GM18868 (cell line): ENCODE measurements at regions not wholly inside any gene's neighbourhood (a gene's known extent, or its start where the extent isn't known, plus 50 kb on each side); places are given as distances from the start of the nearest gene placed in this dataset.

Source experiments
- ATAC-seq: cut with Tn5 transposase; IDR thresholded peaks from one replicate; pipeline ENCODE4 v1.9.1; 2021; ENCODE audit warnings: mild to moderate bottlenecking, moderate library complexity; ENCODE audit not compliant: unreplicated experiment

GRCh38 chr6:142679907-142680700 is 264.9 kb downstream of the HIVEP2 start:
- ATAC-seq: no peak

- ATAC-seq: no peak
These were observed 263.9 kb downstream of the HIVEP2 start for GRCh38 chr6:142681099-142681498.

- no peak for ATAC-seq
These were observed 262.0 kb downstream of the HIVEP2 start for GRCh38 chr6:142682985-142683384.

DNA sequence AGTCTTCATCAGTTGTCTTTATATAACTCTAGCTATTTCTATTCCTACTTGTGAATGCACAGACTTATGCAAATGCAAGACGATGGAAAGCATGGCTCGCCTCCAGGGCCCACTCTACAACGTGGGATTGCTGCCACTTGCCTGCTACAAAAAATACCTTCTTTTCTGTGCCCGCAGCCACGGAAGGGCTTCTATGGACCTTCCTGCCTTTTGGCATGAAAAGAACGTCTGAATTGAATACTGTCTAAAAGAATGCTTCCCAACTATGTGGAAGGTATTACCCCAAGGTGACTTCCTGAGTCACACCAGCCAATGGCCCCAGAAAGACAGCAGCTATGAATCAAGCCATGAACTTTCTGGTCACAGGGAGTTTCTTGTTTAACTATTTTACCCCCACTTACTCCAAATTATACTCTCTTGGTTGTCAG is 261.2 kb downstream of the HIVEP2 start:
- ATAC-seq: no peak

DNA sequence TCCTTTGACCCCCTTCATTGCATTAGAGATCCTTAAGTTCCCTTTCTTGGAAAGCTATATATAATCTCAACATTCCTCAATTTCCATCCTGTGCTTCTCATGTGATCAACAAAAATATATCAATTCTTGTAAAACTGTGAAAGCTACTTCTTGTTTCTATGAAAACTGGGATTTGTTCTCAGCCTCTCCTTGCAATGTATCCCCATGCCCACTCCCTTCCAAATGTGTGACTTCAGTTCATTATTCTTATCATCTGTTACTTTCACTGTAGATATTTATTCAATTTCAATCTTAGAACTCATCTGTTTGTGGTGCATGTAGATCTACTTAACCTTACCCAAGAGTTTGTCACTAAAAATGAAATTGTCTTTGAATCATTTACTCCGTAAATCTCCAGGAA is 260.6 kb downstream of the HIVEP2 start:
- no peak for ATAC-seq

GRCh38 chr6:142685852-142686506 is 259.0 kb downstream of the HIVEP2 start:
- ATAC-seq: no peak

DNA sequence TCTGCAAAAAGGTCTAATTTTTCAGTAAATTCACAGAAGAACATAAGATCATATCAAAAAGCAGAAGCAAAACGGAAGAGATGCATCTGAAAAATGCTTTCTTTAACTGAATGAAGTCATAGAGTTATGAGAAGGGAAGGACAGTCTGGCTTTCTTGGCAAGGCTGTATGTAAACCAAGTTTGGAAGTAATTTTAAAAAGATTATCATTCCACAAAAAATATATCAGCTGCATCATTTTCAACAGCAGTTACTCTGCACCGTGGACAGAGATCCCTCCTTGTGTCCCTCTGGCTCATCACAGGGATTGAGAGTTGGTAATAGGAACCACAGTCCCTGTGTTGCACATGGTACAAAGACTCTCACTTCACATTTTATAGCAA is 258.5 kb downstream of the HIVEP2 start:
- no peak for ATAC-seq

GRCh38 chr6:142692942-142693341 is 252.0 kb downstream of the HIVEP2 start:
- ATAC-seq: peak; percentile 84

GRCh38 chr6:142693441-142693840 is 251.5 kb downstream of the HIVEP2 start:
- ATAC-seq: no peak

GRCh38 chr6:142694054-142694453 is 250.9 kb downstream of the HIVEP2 start:
- no peak for ATAC-seq

DNA sequence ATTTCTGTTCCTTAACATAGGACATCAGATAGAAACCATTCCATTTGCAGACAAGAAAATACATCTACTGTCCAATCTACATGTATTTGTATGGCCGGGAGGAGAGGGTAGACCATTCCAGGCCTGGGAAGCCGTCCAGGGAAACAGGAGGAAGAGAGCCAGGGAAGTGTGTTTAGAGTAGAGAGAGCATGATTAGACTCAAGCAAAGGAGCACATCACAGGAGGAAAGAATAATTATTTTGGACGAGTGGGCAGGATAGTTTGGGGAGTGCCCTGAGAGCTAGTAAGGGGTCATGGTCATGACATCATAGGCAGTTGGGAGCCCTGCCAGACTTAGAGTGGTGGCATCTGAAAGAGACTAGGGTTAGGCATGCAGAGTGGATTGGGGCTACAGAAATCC is 250.0 kb downstream of the HIVEP2 start:
- no peak for ATAC-seq

DNA sequence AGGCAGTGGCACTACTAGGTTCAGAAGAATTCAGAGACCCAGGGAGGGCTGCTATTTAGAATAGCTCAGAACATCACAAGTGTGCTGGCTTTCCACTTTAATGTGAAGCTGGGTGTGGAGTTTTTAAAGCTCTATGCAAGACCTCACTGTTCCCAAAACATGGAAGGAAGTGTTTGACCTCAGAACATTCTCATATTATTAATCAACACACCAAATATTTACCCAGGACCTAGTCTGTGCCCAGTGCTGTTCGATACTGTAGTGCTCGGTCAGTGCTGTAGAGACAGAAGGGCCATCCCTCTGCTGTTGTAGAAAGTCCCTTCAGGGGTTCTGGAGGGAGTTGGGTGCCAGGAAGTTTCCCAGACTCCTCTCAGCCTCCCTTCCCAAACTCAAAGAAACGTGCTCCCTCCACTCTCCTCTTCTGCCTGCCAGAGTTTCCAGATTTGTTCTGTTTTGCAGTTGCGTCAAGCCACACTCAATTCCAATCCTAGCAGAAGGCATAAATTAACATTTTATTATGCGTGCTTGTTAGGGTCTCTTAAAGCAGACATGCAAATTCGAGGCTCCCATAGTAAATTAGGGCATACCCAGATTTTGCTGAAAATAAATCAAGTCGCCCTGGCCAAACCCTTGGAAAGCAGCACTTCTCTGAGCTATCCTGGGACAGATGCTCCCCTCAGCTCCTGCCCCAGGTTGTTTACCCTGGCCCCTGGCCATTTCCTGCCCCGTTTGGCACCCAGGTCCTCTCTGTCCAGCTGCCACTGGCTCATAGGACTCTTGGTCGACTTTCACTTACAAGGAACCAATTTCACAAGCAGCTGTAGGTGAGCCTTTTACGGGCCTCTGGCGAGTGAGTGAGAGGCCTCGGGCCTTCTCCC is 248.6 kb downstream of the HIVEP2 start:
- no peak for ATAC-seq

DNA sequence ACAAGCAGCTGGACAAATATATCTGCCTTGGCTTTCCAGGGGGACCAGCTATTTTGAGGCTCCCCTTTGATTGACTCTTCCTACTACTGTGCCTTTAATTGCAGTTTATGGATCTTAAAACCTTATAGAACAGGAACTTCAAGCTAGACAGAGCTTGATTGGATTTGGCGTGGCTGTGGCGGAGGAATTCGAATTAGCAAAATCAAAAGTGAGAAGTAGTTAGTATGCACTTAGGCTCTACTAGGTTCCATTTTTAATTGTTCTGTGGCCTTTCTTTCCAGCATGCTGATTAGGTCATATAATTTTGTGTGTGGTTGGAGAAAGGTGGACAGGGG is 248.0 kb downstream of the HIVEP2 start:
- no peak for ATAC-seq

GRCh38 chr6:142697922-142698321 is 247.1 kb downstream of the HIVEP2 start:
- ATAC-seq: no peak

- no peak for ATAC-seq
These were observed 246.2 kb downstream of the HIVEP2 start for GRCh38 chr6:142698751-142699150.

DNA sequence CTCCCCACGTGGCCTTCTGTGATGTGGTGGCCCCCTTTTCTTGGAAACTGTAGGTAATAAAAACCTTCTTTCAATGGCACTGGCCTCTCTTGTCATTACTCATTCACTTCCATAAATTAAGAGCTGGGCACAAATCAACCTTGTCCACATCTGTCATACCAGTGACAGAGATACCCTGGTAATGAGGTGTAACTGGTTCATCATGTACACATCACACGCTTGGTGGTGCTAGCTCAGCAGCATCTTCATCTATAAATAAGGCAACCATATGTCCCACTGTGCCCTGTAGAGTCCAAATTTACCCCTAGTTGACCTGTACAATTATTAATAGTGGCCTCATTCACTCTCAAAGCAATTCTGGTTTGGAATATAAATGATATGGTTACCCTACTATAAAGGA is 245.6 kb downstream of the HIVEP2 start:
- peak; percentile 9 for ATAC-seq

DNA sequence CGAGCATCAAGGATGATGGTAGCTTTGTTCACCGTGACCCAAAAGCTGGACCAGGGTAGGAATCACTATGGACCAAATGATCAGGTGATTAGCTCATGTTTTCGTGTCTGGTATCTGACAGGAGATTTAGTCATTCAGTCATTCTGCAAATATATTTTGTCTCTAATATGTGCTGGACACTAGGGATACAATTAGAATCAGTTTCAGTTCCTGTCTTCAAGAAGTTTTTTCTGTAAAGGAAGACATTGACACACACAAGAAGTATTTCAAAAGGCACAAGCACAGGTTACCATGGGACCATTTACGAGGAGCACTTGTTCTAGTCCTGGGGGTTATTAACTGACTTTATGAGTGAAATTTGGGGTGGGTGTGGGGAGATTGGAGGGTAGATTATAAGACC is 244.9 kb downstream of the HIVEP2 start:
- peak; percentile 70 for ATAC-seq

GRCh38 chr6:142700671-142701312 is 244.2 kb downstream of the HIVEP2 start:
- no peak for ATAC-seq
